ENCODE measurements at regions not wholly inside any gene's neighbourhood (a gene's known extent, or its start where the extent isn't known, plus 50 kb on each side); places are given as distances from the start of the nearest gene placed in this dataset.

GRCh38 chr5:103340132-103340531 is 81.6 kb downstream of the MACIR start:
- no peak for DNase-seq

GRCh38 chr5:103336941-103337340 is 78.4 kb downstream of the MACIR start:
- no peak for DNase-seq

GRCh38 chr5:103333376-103333775 is 74.8 kb downstream of the MACIR start:
- no peak for DNase-seq

GRCh38 chr5:103330875-103331274 is 72.3 kb downstream of the MACIR start:
- DNase-seq = no peak
